Calu3 (cell line): ENCODE measurements at regions not wholly inside any gene's neighbourhood (a gene's known extent, or its start where the extent isn't known, plus 50 kb on each side); places are given as distances from the start of the nearest gene placed in this dataset.

ENCODE experiments used
- BruUV-seq: library from RNA; stranded (reverse); fragments of 400-500 nt; replicated peaks from 2 replicates; lab custom pipeline; 2021; lab: Mats Ljungman, UMichigan
- CTCF ChIA-PET: fragments of 300-600 bp; sonication (Branson Sonifier 250); formaldehyde crosslinking; loops from one replicate; lab custom pipeline; 2022; ENCODE audit warnings: antibody characterized with exemption; lab: Charles Lee
- DNase-seq: peaks from one replicate; pipeline ENCODE4 v3.0.0; 2022
- H3K27ac Mint-ChIP-seq: one replicate; pipeline ENCODE4 v1.8.0; 2022; ENCODE audit warnings: mixed read lengths; ENCODE audit not compliant: unreplicated experiment
- H3K27me3 Mint-ChIP-seq: one replicate; pipeline ENCODE4 v1.8.0; 2022; ENCODE audit warnings: mixed read lengths; ENCODE audit not compliant: unreplicated experiment
- H3K36me3 Mint-ChIP-seq: one replicate; pipeline ENCODE4 v1.8.0; 2022; ENCODE audit warnings: mild to moderate bottlenecking, moderate library complexity, mixed read lengths; ENCODE audit not compliant: insufficient read depth, unreplicated experiment
- H3K4me1 Mint-ChIP-seq: one replicate; pipeline ENCODE4 v1.8.0; 2022; ENCODE audit warnings: mild to moderate bottlenecking, low read depth, mixed read lengths; ENCODE audit not compliant: unreplicated experiment
- H3K4me3 Mint-ChIP-seq: one replicate; pipeline ENCODE4 v1.8.0; 2022; ENCODE audit warnings: mild to moderate bottlenecking, low read depth, moderate library complexity, mixed read lengths; ENCODE audit not compliant: unreplicated experiment
- H3K9me3 Mint-ChIP-seq: one replicate; pipeline ENCODE4 v1.8.0; 2022; ENCODE audit warnings: low read depth, mixed read lengths; ENCODE audit not compliant: unreplicated experiment
- intact Hi-C: fragments of 100-400 bp; cut with micrococcal nuclease; formaldehyde crosslinking; loops from one replicate; pipeline ENCODE4 v1.10.0; 2022; ENCODE audit not compliant: unreplicated experiment
- TF ChIP-seq, protein P1 (sequence below): fragments of 200-600 bp; IDR thresholded peaks from one replicate; pipeline ENCODE4 v1.8.0; 2022; ENCODE audit warnings: antibody characterized with exemption; ENCODE audit not compliant: unreplicated experiment

DNA sequence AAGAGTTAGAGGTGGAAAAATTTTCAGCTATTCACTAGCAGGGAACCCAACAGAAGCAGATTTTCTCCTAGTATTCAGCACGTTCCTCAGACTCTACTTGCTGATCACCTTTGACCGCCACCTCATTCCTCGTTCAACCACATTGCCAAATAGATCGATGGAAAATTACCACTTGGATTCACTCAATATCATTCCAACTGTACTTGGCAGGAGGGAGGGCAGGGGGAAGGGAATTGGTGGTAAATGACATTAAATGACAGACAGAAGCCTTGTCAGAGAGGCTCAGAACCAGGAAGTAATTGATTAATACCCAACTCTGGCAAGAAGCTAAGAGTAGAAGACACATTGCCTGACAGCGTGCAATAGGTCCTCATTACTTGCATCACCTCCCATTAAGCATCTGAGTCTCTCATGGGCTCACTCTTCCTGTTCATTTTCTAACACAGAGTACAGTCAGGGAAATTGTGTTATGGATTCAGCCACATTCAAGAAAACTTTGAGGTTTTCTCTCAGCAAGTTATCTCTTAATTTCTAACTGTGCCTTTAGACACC lies 240.5 kb upstream of the FAT3 start:
- Mint-ChIP-seq H3K36me3 (no peaks in the 10 kb centered on the region), H3K4me3 (no peak overlapping the region), H3K27me3 (no peaks in the 10 kb centered on the region), H3K4me1 (no peaks in the 10 kb centered on the region), H3K9me3 (peaks cover 2% of the 10 kb centered on the region), H3K27ac (no peak overlapping the region)
- BruUV-seq, result no TSS peak
- CTCF ChIA-PET, result no interaction called here
- intact Hi-C loops, result no loop called here
- DNase-seq, result peak; percentile 20
- TF ChIP-seq, protein P1, sequence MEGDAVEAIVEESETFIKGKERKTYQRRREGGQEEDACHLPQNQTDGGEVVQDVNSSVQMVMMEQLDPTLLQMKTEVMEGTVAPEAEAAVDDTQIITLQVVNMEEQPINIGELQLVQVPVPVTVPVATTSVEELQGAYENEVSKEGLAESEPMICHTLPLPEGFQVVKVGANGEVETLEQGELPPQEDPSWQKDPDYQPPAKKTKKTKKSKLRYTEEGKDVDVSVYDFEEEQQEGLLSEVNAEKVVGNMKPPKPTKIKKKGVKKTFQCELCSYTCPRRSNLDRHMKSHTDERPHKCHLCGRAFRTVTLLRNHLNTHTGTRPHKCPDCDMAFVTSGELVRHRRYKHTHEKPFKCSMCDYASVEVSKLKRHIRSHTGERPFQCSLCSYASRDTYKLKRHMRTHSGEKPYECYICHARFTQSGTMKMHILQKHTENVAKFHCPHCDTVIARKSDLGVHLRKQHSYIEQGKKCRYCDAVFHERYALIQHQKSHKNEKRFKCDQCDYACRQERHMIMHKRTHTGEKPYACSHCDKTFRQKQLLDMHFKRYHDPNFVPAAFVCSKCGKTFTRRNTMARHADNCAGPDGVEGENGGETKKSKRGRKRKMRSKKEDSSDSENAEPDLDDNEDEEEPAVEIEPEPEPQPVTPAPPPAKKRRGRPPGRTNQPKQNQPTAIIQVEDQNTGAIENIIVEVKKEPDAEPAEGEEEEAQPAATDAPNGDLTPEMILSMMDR, result no peak

GRCh38 chr11:91981995-91982394 lies 242.6 kb upstream of the FAT3 start:
- Mint-ChIP-seq H3K27ac (no peak overlapping the region), H3K36me3 (no peaks in the 10 kb centered on the region), H3K4me1 (no peaks in the 10 kb centered on the region), H3K27me3 (no peaks in the 10 kb centered on the region), H3K4me3 (no peak overlapping the region), H3K9me3 (no peaks in the 10 kb centered on the region)
- CTCF ChIA-PET, result no interaction called here
- intact Hi-C loops, result no loop called here
- peak; percentile 2 for DNase-seq
- BruUV-seq, result no TSS peak
- TF ChIP-seq, protein P1, result no peak

GRCh38 chr11:91979775-91980174 lies 244.8 kb upstream of the FAT3 start:
- Mint-ChIP-seq H3K4me1 (no peaks in the 10 kb centered on the region), H3K4me3 (no peak overlapping the region), H3K27ac (no peak overlapping the region), H3K9me3 (no peaks in the 10 kb centered on the region), H3K36me3 (no peaks in the 10 kb centered on the region), H3K27me3 (no peaks in the 10 kb centered on the region)
- intact Hi-C loops, result no loop called here
- TF ChIP-seq, protein P1, result no peak
- DNase-seq, result no peak
- BruUV-seq, result no TSS peak
- CTCF ChIA-PET, result no interaction called here

GRCh38 chr11:91978747-91979146 lies 245.9 kb upstream of the FAT3 start:
- Mint-ChIP-seq H3K9me3 (no peaks in the 10 kb centered on the region), H3K4me3 (no peak overlapping the region), H3K4me1 (no peaks in the 10 kb centered on the region), H3K36me3 (no peaks in the 10 kb centered on the region), H3K27ac (no peak overlapping the region), H3K27me3 (no peaks in the 10 kb centered on the region)
- TF ChIP-seq, protein P1, result no peak
- CTCF ChIA-PET, result no interaction called here
- no TSS peak for BruUV-seq
- intact Hi-C loops, result no loop called here
- DNase-seq, result no peak
